Stimulated activated CD4-positive, alpha-beta T cell treated with anti-CD3 and anti-CD28 coated beads, TNF-alpha, amount 100 ng/mL, for 24 hours (primary cell): ENCODE measurements at regions not wholly inside any gene's neighbourhood (a gene's known extent, or its start where the extent isn't known, plus 50 kb on each side); places are given as distances from the start of the nearest gene placed in this dataset.

Source experiments
- DNase-seq, 3 experiments: peaks; one replicate each; pipeline ENCODE4 v3.0.0-alpha.2; 2020; ENCODE audit warnings: low read depth in 3 of 3

DNA sequence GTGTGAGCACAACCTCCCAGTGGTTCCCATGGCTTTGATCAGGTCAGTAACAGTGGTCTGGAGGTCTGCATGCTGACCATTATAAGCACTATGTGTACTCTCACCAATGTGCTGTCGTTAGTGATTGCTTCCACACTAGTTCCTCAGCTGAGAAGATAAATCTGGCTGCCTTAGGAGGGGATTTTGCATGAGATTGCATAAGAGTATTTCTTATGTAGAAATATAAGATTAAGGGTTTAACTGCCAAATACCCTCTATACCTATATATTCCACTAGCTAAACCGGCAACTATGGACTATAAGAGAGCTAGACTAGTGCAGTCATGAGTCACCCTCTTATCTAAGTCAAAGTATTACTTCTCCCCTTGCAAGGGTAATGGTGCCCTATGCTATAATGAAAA lies 580.2 kb downstream of the CDH11 start:
- no peak for DNase-seq

- no peak for DNase-seq
Observed at GRCh38 chr16:64540434-64540833, 581.4 kb downstream of the CDH11 start.

GRCh38 chr16:64539811-64540371 lies 582.0 kb downstream of the CDH11 start:
- DNase-seq: no peak

DNA sequence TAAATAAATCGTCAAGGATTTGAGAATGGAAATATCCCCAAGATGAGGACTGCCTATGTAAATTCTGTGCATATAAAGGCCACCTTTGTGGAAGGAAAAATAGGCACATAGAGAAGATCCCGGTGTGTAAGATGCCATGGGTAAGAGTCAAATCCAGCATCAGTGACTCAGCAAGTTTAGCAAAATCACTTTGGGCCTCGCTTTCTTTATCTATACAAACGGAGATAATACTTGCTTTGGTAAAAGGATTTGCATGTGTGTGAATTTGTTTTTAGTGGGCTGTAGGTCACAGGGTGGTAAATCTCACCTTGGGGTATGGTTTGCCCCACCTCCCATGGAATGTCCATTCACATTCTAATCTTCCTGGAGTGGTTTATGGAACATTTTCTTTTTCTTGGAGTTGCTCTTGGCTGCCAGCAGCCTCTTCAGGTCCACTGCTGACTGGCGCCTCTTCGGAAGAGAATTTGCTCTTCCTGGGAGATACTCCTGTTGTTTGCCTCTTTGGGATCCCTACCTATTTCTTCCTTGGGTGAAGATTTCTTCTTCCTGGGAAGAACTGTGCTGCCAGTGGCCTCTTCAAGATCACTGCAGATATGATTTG lies 587.6 kb downstream of the CDH11 start:
- no peak for DNase-seq

- no peak for DNase-seq
Observed at GRCh38 chr16:64532691-64533090, 589.2 kb downstream of the CDH11 start.

DNA sequence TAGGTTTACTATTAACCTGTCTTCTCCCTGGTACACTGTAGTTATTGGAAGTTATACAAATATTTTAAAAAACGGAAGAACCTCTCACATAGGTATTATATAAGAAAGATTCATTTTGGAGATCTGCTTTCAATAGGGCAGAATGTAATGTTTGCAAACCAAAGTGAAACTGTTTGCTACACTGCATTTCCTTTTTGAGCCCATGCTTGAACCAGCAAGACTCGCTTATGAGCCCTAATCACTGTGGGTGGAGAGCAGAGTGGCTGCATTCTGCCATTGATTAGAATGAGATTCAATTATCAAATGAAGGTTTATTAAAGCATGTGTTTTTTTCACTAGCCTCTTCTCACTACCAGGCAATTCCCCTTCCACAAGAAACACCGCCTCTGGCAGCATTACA lies 589.7 kb downstream of the CDH11 start:
- DNase-seq: no peak

GRCh38 chr16:64531401-64531800 lies 590.5 kb downstream of the CDH11 start:
- DNase-seq: no peak

- no peak for DNase-seq
Observed at GRCh38 chr16:64522548-64522947, 599.3 kb downstream of the CDH11 start.

DNA sequence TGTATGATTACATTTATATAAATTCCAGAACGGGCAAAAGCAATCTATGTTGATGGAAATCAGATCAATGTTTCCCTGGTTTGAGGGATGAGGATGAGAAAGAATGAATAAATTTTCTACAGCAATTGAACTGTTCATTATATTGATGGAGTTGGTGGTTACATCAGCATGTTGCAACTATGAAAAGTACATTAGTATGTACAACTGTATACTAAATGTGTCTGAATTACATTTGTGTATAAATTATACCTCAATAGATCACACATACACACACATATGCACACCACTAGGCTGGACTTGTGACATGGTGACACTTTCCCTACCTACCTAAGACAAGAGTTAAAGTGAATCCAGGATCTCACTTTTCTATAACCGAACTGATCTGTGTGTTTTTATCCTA lies 608.0 kb downstream of the CDH11 start:
- DNase-seq: no peak

DNA sequence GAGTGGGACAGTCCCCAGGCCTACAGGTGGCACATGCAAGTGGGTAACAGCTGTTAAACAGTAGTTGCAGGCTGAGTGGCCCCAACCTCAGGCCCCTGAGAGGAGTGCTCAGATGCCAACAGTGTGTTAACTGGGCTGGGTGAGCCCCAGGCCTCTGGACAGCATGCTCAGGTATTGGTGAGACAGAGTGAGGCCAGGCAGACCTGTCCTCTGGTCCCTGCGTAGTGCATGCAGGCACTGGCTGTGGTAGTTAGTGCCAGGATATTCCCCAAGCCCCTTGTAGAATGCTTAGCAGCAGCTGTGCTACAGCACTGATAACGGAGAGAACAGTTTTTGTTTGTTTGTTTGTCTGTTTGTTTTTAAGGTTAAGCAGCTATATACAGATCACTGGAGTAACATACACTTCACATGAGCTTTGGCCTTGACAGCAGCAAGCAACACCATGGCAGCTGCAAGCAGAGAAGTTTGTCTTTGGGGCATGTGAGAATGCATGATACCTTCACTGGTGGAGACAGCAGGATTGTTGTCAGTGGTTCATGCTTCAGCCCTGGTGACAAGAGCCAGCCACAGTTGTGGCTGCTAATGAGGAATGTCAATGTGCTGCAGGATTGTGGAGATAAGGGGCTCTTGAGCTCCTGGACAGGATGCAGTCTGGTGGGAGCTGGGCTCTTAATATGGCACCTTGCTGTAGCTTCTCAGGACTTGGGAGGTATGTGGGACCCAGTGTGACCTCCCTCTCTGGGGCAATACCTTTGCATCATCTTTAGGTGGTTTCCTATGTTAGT lies 614.4 kb downstream of the CDH11 start:
- no peak for DNase-seq

DNA sequence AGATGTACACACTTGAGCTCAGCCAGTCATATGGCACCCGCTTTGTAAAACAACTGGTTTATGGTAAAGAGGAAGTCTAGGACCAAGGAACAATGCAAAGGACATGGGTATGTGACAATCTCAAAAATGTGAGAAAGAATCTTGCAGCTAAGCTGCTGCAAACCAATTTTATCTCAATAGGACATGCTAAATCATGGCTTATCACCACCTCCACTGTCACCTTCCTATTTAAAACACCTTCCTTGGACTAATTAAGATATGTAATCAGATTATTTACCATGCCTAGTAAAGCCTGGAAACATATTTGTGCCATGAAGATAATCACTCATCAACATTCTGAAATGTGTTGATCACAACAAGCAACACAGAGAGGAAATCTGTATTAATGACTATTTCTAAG lies 622.7 kb downstream of the CDH11 start:
- no peak for DNase-seq

DNA sequence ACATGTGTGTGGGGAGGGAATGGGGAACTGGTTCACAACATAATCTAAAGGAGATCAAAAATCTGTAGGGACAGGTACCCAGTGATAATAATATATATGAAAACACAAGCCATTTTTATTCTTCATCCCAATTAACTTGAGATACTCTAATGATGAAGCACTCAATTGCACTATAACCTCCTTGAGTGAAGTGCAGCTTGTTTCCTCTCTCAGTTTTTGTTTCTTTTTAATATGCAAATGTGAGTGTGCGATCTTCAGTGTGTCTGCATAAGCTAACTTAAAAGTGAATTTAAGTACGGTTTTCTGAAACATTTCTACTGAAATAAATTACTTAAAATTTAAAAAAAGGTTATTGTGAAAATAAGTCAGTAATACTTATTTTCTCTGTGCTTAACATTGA lies 623.5 kb downstream of the CDH11 start:
- no peak for DNase-seq

DNA sequence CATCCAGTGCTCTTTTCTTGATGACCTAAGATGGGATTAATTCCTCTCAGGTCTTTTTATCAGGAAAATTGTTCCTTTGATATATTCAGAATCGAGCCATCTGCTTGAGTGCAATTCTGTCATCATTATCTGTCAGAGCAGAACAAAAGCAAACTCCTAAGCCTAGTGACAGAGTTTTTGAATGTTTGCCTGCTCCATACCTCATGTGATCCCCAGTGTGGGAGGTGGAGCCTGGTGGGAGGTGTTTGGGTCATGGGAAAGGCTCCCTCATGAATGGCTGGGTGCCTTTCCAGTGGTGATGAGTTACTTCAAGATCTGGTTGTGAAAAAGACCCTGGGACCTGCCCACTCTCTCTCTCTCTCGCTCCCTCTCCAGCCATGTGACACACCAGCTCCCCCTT lies 628.2 kb downstream of the CDH11 start:
- DNase-seq: no peak

- DNase-seq: no peak
Observed at GRCh38 chr16:64489449-64489848, 632.4 kb downstream of the CDH11 start.

DNA sequence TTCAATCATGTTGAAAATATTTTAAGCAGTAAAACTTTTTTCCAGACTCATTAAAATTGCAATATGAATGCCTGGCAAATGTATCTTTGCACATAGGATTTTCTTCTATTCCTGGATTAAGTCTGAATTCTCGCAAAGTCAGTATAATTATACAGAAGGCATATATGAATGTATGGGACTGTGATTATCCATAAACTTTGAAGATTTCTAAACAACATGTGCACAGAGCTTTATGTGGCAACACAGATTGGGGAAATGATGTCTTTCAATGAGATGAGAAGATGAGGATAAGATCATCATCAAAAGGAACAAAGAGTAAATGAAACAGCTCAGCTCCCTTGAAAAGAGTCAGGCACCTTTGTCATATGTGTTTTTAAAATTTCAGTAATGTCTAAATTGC lies 635.3 kb downstream of the CDH11 start:
- DNase-seq: no peak

DNA sequence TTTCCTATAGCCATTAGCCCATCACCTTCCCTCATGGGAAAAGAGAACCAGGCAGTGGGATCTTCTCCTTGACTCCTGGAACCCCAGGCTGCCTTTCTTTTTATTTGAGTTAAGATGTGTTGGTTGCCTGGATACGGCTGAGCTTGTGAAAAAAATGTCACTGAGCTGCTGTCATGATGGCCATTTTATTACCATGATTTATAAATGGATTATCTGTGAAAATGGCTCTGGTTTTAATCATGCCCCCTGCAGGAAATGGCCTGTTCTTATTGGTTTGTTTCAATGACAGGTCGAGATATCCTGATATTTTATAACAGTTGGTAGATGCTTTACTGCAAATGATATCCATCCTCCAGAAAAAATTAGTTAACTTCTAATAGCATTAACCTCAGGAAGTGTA lies 640.4 kb downstream of the CDH11 start:
- no peak for DNase-seq

- no peak for DNase-seq
Observed at GRCh38 chr16:64478252-64478906, 643.5 kb downstream of the CDH11 start.

DNA sequence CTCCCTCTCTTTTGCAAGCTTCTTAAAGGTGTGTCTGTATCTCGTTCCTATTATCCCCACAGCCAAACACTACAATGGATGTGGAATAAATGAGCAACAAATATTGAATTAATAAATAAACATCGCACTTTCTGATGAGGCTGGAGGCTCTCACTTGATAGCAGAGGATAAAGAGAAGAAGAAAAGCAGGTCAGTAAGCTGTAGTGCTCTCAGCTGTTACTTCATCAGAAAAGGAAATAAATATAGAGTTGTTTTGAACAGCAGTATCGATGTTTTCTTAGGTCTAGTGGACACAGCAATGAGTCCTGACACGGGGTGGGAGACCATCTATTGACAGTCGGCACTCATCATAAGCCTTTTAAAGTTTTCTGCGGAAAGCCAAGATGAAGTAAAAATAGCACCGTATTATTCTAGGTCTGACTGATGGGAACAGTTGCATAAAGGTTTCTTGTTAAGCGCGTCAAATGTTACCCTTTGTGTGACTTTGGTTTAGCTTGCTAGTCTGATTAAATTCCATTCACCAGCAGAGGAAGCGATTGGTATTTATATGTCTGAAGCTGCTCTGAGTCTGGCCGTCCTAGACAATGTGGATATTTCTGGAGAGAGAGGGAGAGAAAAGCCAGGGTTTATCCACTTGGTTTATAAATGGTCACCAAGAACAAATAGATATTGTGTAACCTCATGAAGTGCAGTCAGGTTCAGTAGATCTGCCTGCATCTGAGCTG lies 646.1 kb downstream of the CDH11 start:
- no peak for DNase-seq

- DNase-seq: no peak
Observed at GRCh38 chr16:64470916-64471315, 650.9 kb downstream of the CDH11 start.

DNA sequence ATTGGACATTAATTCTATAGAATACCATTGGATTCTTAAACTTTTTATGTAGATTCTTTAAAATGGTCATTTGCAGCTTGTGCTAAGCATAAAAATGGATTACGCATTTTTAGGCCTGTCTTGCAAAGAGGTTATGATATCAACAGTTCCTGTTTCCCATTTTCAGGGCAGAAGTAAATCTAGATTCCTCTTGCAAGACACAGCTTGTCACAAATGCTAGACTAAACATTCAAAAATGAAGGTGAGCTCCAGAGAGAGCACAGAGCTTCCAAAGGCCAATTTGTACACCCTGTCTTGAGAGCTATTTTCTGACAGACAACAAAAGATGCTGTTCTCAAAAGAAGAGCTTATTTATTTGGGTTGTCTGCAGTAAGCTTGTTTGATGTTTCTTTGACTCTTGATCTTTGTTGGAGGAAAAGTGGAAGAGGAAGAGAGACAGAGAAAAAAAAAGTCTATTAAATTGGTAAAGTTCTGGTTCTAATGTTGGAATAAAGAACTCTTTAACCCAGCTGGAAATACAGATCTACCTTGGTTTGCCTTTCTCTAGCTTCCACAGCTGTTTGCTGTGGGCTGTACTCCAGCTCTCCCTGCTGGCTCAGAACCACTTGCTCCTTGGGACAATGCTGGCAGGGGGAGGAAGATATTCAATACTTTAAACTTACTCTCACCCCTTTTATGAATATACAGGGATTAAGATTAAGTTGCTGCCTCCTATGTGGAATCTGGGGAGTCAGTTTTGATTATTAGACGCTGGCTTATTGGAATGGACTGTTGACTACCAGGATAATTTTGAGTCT lies 651.8 kb downstream of the CDH11 start:
- DNase-seq: no peak

- DNase-seq: no peak
Observed at GRCh38 chr16:64469351-64469750, 652.5 kb downstream of the CDH11 start.
